ENCODE measurements at regions not wholly inside any gene's neighbourhood (a gene's known extent, or its start where the extent isn't known, plus 50 kb on each side); places are given as distances from the start of the nearest gene placed in this dataset.

GRCh38 chr5:18052569-18052968 lies 418.3 kb downstream of the TAF11L14 start:
- intact Hi-C loops (cut with DNase I): no loop called here
- Histone ChIP-seq H3K4me3 (no peak overlapping the region), H3K27me3 (no peaks in the 10 kb centered on the region), H3K4me1 (replicated peaks in 1 of 2) (no peaks in the 10 kb centered on the region), H3K36me3 (replicated peaks in 1 of 2) (no peaks in the 10 kb centered on the region), H3K27ac (no peak overlapping the region), H3K9me3 (replicated peaks in 1 of 3) (no peaks in the 10 kb centered on the region)
- no peak for DNase-seq
- WGBS, 4 donors: 83 to 89% (median 87%) methylated on average over 3 of the region's 3 CpGs
- no peak for TF ChIP-seq CTCF (IDR thresholded peaks at IDR 0.05)
- no peak for TF ChIP-seq POLR2A (IDR thresholded peaks at IDR 0.05)

GRCh38 chr5:18057725-18058124 lies 423.5 kb downstream of the TAF11L14 start:
- WGBS, 4 donors: 73 to 83% (median 75%) methylated on average over 3 of the region's 3 CpGs
- H3K4me3 ChIP-seq: no peak overlapping the region
- H3K4me1 ChIP-seq (replicated peaks in 1 of 2): no peaks in the 10 kb centered on the region
- no peaks in the 10 kb centered on the region for H3K36me3 ChIP-seq (replicated peaks in 1 of 2)
- DNase-seq: no peak
- no peaks in the 10 kb centered on the region for H3K9me3 ChIP-seq (replicated peaks in 1 of 3)
- H3K27me3 ChIP-seq: no peaks in the 10 kb centered on the region
- intact Hi-C loops (cut with DNase I): no loop called here
- no peak for TF ChIP-seq POLR2A (IDR thresholded peaks at IDR 0.05)
- TF ChIP-seq CTCF (IDR thresholded peaks at IDR 0.05): no peak
- H3K27ac ChIP-seq: no peak overlapping the region

- Histone ChIP-seq H3K9me3 (replicated peaks in 1 of 3) (no peaks in the 10 kb centered on the region), H3K36me3 (replicated peaks in 1 of 2) (no peaks in the 10 kb centered on the region), H3K27ac (no peak overlapping the region), H3K4me1 (replicated peaks in 1 of 2) (no peaks in the 10 kb centered on the region), H3K27me3 (no peaks in the 10 kb centered on the region), H3K4me3 (no peak overlapping the region)
- WGBS, 4 donors: 66 to 83% (median 70%) methylated on average over 2 of the region's 2 CpGs
- DNase-seq: no peak
- TF ChIP-seq CTCF (IDR thresholded peaks at IDR 0.05) (no peak), POLR2A (IDR thresholded peaks at IDR 0.05) (no peak)
- intact Hi-C loops (cut with DNase I): no loop called here
Observed at GRCh38 chr5:18067615-18068014, 433.4 kb downstream of the TAF11L14 start.

- H3K9me3 ChIP-seq (replicated peaks in 1 of 3): no peaks in the 10 kb centered on the region
- DNase-seq: no peak
- no peaks in the 10 kb centered on the region for H3K4me1 ChIP-seq (replicated peaks in 1 of 2)
- intact Hi-C loops (cut with DNase I): no loop called here
- 68 to 89% (median 82%) methylated on average over 5 of the region's 5 CpGs for WGBS, 4 donors
- no peak overlapping the region for H3K27ac ChIP-seq
- H3K4me3 ChIP-seq: no peak overlapping the region
- no peak for TF ChIP-seq POLR2A (IDR thresholded peaks at IDR 0.05)
- no peak for TF ChIP-seq CTCF (IDR thresholded peaks at IDR 0.05)
- H3K27me3 ChIP-seq: no peaks in the 10 kb centered on the region
- H3K36me3 ChIP-seq (replicated peaks in 1 of 2): no peaks in the 10 kb centered on the region
Observed at GRCh38 chr5:18068826-18069225, 434.6 kb downstream of the TAF11L14 start.

All from adrenal gland (tissue), 9 donors.